Endothelial cell of umbilical vein (primary cell): ENCODE measurements at regions not wholly inside any gene's neighbourhood (a gene's known extent, or its start where the extent isn't known, plus 50 kb on each side); places are given as distances from the start of the nearest gene placed in this dataset.

Experiments used
- BruUV-seq: library from RNA; stranded (reverse); fragments of 400-500 nt; replicated peaks from 2 replicates; lab custom pipeline; 2021; lab: Mats Ljungman, UMichigan
- CTCF ChIA-PET: fragments of 300-600, 350-600 bp; sonication (Branson Sonifier 250); formaldehyde crosslinking; loops from one replicate; lab custom pipeline; 2021; ENCODE audit warnings: antibody characterized with exemption, inconsistent platforms; lab: Charles Lee
- POLR2A ChIA-PET: fragments of 300-600, 350-600 bp; sonication (Branson Sonifier 250); formaldehyde crosslinking; loops from one replicate; lab custom pipeline; 2021; ENCODE audit warnings: antibody characterized with exemption, inconsistent platforms; lab: Charles Lee
- DNase-seq: peaks from one replicate; pipeline ENCODE4 v3.0.0-alpha.2; 2011; ENCODE audit warnings: low read depth, low spot score
- FAIRE-seq: peaks from 2 replicates; lab custom pipeline; 2011; peaks lifted over from hg19 to GRCh38; lab: Jason Lieb, UNC
- H2AFZ ChIP-seq: 2 replicates; pipeline ENCODE4 v1.6.0; 2012; ENCODE audit warnings: low read depth, low read length, control low read depth, inconsistent platforms
- H3K27ac ChIP-seq: 2 replicates; pipeline ENCODE4 v1.5.1; 2011; ENCODE audit warnings: low read depth, mild to moderate bottlenecking, control low read depth, low read length, moderate library complexity; ENCODE audit not compliant: insufficient read depth
- H3K27me3 ChIP-seq, 2 experiments: 2 replicates each; pipeline versions ENCODE4 v1.6.0 to v1.6.1; 2011; ENCODE audit warnings: low read length in 2 of 2, mixed read lengths in 1 of 2; ENCODE audit not compliant: control insufficient read depth in 2 of 2, insufficient read depth in 2 of 2
- H3K36me3 ChIP-seq, 2 experiments: 2 replicates in 1 of 2; 3 replicates in 1 of 2; pipeline ENCODE4 v1.5.1; 2011; ENCODE audit warnings: low read length in 2 of 2, mild to moderate bottlenecking in 1 of 2, moderate library complexity in 1 of 2; ENCODE audit not compliant: control insufficient read depth in 2 of 2, insufficient read depth in 2 of 2; ENCODE audit errors: extremely low read depth in 1 of 2
- H3K4me1 ChIP-seq: 3 replicates; pipeline ENCODE4 v1.5.1; 2011; ENCODE audit warnings: mild to moderate bottlenecking, low read length; ENCODE audit not compliant: control insufficient read depth, insufficient read depth; ENCODE audit errors: extremely low read depth
- H3K4me2 ChIP-seq: 2 replicates; pipeline ENCODE4 v1.6.1; 2011; ENCODE audit warnings: low read length, control low read depth, mixed read lengths; ENCODE audit not compliant: insufficient read depth
- H3K4me3 ChIP-seq, 3 experiments: fragments of 200-600 bp in 1 of 3; sonication (generic), shearing (Covaris generic) in 1 of 3; replicated peaks in 1 of 3; 2 replicates each; pipeline ENCODE4 v1.5.1; 2011 to 2016; ENCODE audit warnings: control low read depth in 3 of 3, low read length in 3 of 3, mild to moderate bottlenecking in 2 of 3, inconsistent platforms in 1 of 3, low read depth in 1 of 3, moderate library complexity in 1 of 3; ENCODE audit not compliant: insufficient read depth in 1 of 3
- H3K79me2 ChIP-seq: 2 replicates; pipeline ENCODE4 v1.6.0; 2012; ENCODE audit warnings: low read length, inconsistent platforms; ENCODE audit not compliant: control insufficient read depth, insufficient read depth
- H3K9ac ChIP-seq: replicated peaks from 2 replicates; pipeline ENCODE3; 2011; ENCODE audit warnings: low read length, control low read depth; ENCODE audit not compliant: insufficient read depth; ENCODE audit errors: extremely low read depth
- H3K9me1 ChIP-seq: replicated peaks from 3 replicates; pipeline ENCODE4 v1.6.0; 2011; ENCODE audit warnings: mild to moderate bottlenecking, low read length; ENCODE audit not compliant: control insufficient read depth, insufficient read depth; ENCODE audit errors: extremely low read depth
- H3K9me3 ChIP-seq: replicated peaks from 2 replicates; pipeline ENCODE4 v1.5.1; 2012; ENCODE audit warnings: low read length, inconsistent platforms; ENCODE audit not compliant: control insufficient read depth, insufficient read depth
- H4K20me1 ChIP-seq: replicated peaks from 2 replicates; pipeline ENCODE3; 2011; ENCODE audit warnings: mild to moderate bottlenecking, low read length; ENCODE audit not compliant: control insufficient read depth, insufficient read depth; ENCODE audit errors: extremely low read depth
- EZH2 ChIP-seq: IDR thresholded peaks from 2 replicates; pipeline ENCODE4 v1.6.1; 2012; ENCODE audit warnings: borderline replicate concordance, low read depth, mild to moderate bottlenecking, moderate library complexity, low read length, inconsistent platforms; ENCODE audit not compliant: severe bottlenecking
- FOS ChIP-seq: IDR thresholded peaks from 2 replicates; pipeline ENCODE4 v1.6.1; 2011; ENCODE audit warnings: mild to moderate bottlenecking, low read length, moderate library complexity, borderline replicate concordance; ENCODE audit not compliant: insufficient read depth
- GATA2 ChIP-seq: IDR thresholded peaks from 2 replicates; pipeline ENCODE4 v1.7.0; 2011; ENCODE audit warnings: low read depth, mild to moderate bottlenecking, moderate library complexity, mixed read lengths, low read length; ENCODE audit not compliant: insufficient read length, insufficient read depth
- JUN ChIP-seq: IDR thresholded peaks from 2 replicates; pipeline ENCODE4 v1.6.1; 2011; ENCODE audit warnings: borderline replicate concordance, low read depth; ENCODE audit not compliant: insufficient read length, insufficient read depth
- MYC ChIP-seq: IDR thresholded peaks from one replicate; pipeline ENCODE4 v1.6.1; 2011; ENCODE audit warnings: mild to moderate bottlenecking, low read depth, low read length
- POLR2A ChIP-seq: IDR thresholded peaks from 2 replicates; pipeline ENCODE4 v1.6.1; 2012; ENCODE audit warnings: low read depth, mild to moderate bottlenecking, control low read depth, low read length
- POLR2AphosphoS5 ChIP-seq: IDR thresholded peaks from 2 replicates; pipeline ENCODE4 v1.6.1; 2012; ENCODE audit warnings: low read depth, mild to moderate bottlenecking, control low read depth, low read length, moderate library complexity; ENCODE audit not compliant: insufficient read depth
- dilution Hi-C: fragments of 300-500 bp; cut with MboI; formaldehyde crosslinking; loops from one replicate; pipeline ENCODE4 v1.15.0; 2019; ENCODE audit warnings: low sequenced_read_pairs; ENCODE audit not compliant: extremely low pct_ligation_motif_present
- intact Hi-C: fragments of 100-400 bp; cut with micrococcal nuclease; formaldehyde crosslinking; loops from one replicate; pipeline ENCODE4 v1.10.0; 2022
- TF ChIP-seq, protein P1 (sequence below): IDR thresholded peaks from 2 replicates; pipeline ENCODE4 v1.6.1; 2011; ENCODE audit not compliant: insufficient read depth, insufficient read length
- TF ChIP-seq, protein P2 (sequence below), 2 donors: IDR thresholded peaks; 1 replicate in 1 of 2; 2 replicates in 1 of 2; pipeline ENCODE4 v1.5.1; 2011; ENCODE audit warnings: low read length in 2 of 2, mild to moderate bottlenecking in 2 of 2, moderate library complexity in 2 of 2, control low read depth in 1 of 2, inconsistent platforms in 1 of 2, low read depth in 1 of 2; ENCODE audit not compliant: insufficient read depth in 1 of 2; ENCODE audit errors: extremely low read depth in 1 of 2

DNA sequence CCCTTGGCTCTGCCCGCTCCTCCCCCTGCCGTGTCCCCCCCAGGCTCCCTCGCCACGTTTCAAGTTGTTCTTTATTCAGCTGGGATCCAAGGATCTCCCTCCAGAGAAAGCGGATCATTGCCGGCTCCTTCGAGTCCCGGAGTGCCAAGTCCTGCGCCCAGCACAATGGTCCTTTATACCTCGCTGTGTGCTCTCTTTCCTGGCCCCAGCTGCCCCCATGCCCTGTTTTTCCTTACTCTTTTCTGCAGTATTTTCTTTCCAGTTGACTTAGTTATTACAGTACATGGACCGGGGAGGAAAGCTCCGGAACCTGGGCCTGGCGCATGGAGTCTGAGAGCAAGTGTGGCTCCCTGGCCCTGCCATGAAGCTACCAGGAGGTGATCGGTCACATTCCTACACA, 88.1 kb upstream of the KMT2C start:
- no peaks in the 10 kb centered on the region for H3K9me3 ChIP-seq
- FAIRE-seq, result no peak
- no peaks in the 10 kb centered on the region for H3K27me3 ChIP-seq
- no peaks in the 10 kb centered on the region for H3K9me1 ChIP-seq
- no peak overlapping the region for H3K27ac ChIP-seq
- no peak overlapping the region for H3K9ac ChIP-seq
- BruUV-seq, result no TSS peak
- intact Hi-C loops, result no loop called here
- dilution Hi-C loops, result no loop called here
- no peaks in the 10 kb centered on the region for H3K36me3 ChIP-seq
- TF ChIP-seq EZH2, result no peak
- TF ChIP-seq JUN, result no peak
- no peak for TF ChIP-seq MYC
- TF ChIP-seq, protein P1, sequence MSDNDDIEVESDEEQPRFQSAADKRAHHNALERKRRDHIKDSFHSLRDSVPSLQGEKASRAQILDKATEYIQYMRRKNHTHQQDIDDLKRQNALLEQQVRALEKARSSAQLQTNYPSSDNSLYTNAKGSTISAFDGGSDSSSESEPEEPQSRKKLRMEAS, result no peak
- TF ChIP-seq FOS, result no peak
- TF ChIP-seq, protein P2, sequence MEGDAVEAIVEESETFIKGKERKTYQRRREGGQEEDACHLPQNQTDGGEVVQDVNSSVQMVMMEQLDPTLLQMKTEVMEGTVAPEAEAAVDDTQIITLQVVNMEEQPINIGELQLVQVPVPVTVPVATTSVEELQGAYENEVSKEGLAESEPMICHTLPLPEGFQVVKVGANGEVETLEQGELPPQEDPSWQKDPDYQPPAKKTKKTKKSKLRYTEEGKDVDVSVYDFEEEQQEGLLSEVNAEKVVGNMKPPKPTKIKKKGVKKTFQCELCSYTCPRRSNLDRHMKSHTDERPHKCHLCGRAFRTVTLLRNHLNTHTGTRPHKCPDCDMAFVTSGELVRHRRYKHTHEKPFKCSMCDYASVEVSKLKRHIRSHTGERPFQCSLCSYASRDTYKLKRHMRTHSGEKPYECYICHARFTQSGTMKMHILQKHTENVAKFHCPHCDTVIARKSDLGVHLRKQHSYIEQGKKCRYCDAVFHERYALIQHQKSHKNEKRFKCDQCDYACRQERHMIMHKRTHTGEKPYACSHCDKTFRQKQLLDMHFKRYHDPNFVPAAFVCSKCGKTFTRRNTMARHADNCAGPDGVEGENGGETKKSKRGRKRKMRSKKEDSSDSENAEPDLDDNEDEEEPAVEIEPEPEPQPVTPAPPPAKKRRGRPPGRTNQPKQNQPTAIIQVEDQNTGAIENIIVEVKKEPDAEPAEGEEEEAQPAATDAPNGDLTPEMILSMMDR (IDR thresholded peaks at IDR 0.05; ENCODE audit: extremely low read depth in 1 of 2, insufficient read depth in 1 of 2, low read depth in 1 of 2, low read length in 2 of 2), result no peak
- no peak for TF ChIP-seq POLR2A
- TF ChIP-seq GATA2, result no peak
- TF ChIP-seq POLR2AphosphoS5, result no peak
- ChIA-PET POLR2A (no interaction called here), CTCF (interaction anchor here (1.4 kb wide), 1 partner anchor 20 kb away, joined by 4 read pairs; no protein-coding TSS in a partner anchor)
- no peaks in the 10 kb centered on the region for H3K4me1 ChIP-seq
- H3K4me3 ChIP-seq, result no peak overlapping the region
- H2AFZ ChIP-seq, result no peak overlapping the region
- H3K4me2 ChIP-seq, result no peak overlapping the region
- no peak for DNase-seq
- no peaks in the 10 kb centered on the region for H4K20me1 ChIP-seq
- H3K79me2 ChIP-seq, result no peaks in the 10 kb centered on the region
